ENCODE measurements at regions not wholly inside any gene's neighbourhood (a gene's known extent, or its start where the extent isn't known, plus 50 kb on each side); places are given as distances from the start of the nearest gene placed in this dataset.
"Not testable (repeated sequence)": the region's sequence is repeated elsewhere in the genome, so short reads cannot be mapped to it uniquely, and the experiment has no call there.

DNA sequence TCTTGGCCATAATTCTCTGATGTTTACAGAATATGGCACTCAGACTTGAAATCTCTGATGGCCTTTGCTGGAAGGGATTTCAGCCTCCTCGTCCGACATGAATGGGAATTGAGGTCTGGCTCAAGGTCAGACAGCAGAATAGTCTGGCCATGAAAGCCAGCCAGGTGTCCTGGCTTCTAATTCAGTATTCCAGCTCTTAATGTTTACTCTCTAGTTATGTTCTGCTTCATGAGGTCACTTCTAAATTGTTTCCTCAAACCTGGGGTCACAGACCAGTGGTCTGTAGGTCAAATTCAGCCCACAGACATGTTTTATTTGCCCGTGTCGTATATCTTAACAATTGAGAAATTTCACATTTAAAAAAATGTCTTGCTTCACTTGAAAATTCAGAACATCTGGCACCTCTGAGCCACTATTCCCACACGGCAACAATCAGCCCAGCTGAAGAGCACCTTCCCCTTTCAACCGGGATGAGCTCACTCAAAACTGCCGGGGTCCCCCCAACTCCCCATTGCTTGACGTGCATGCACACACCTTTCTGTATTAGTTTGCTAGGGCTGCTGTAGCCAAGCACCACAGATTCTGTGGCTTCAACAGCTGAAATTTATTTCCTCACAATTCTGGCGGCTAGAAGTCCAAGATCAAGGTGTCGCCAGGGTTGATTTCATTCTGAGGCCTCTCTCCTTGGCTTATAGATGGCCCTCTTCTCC lies 243.5 kb downstream of the ENC1 start:
- DNase-seq, result peak; percentile 54

DNA sequence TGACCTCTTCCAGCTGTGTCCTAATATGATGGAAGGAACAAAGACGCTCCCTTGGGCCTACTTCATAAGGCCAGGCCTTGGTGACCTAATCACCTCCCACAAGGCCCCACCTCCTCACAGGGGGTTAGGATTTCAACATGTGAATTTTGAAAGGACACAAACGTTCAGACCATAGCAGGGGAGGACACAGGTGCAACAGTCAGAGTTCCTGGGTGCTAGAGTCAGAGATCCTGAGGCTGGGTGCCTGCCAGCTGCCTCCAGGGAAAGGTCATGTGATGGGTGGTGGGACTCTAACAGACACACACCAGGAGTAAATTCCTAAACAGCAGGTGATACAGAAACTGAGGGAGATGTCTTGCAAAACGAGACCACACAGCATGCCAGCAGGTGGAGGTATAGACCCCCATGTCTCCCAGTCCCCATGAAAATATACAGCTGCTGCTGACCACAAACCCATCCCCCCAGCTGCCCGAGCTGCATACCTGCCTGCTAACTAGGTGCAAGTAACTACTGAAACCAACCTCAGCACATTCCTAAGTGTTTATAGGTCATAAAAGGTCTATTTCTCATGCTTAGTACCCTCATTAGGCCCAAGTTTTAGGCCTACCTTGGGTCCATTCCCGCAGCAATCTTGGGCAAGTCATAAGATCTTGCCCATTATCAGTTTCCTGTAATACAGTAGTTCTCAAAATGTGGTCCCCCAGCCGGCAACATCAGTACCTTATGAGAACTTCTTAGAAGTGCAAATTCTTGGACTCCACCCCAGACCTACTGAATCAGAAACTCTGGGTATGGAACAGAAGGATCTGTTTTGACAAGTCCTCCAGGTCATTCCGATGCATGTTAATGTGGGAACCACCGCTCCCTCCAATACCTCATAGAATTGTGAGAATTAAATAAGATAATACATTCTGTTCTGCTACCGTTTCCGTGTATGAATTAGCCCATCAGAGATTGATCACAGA lies 245.3 kb downstream of the ENC1 start:
- no peak for DNase-seq

DNA sequence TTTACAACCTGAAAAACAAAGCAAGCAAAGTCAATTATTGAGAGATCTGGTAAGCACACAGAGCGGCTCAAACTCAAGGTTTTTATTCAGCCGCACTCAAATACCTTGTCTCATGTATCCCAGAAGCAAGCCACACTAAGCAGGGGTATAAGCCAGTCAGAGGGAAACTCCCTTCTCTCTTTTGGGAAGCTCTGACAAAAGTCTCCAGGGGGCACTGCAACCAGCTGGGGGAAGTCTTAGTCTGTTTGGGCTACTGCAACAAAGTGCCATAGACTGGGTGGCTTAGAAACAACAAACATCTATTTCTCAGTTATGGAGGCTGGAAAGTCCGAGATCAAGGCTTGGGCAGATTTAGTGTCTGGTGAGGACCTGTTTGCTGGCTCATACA lies 246.0 kb downstream of the ENC1 start:
- no peak for DNase-seq

DNA sequence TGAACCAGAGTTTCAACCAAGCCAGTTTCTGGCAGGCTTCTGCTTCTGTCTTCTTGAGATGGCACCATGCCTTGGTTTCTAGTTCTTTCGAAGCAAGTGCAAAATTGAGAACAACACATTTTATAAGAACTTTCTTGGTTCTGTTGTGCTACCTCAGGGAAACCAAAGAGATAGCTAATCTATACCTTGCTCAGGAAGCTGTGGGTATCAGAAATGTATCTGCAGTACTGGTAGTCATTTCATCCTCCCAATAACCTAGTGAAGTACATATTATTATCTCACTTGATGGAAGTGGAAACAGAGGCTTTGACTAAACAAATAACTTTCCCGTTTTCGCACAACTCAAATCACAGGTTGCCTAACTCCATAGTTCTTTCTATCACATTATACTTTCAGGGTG lies 246.6 kb downstream of the ENC1 start:
- DNase-seq, result no peak

DNA sequence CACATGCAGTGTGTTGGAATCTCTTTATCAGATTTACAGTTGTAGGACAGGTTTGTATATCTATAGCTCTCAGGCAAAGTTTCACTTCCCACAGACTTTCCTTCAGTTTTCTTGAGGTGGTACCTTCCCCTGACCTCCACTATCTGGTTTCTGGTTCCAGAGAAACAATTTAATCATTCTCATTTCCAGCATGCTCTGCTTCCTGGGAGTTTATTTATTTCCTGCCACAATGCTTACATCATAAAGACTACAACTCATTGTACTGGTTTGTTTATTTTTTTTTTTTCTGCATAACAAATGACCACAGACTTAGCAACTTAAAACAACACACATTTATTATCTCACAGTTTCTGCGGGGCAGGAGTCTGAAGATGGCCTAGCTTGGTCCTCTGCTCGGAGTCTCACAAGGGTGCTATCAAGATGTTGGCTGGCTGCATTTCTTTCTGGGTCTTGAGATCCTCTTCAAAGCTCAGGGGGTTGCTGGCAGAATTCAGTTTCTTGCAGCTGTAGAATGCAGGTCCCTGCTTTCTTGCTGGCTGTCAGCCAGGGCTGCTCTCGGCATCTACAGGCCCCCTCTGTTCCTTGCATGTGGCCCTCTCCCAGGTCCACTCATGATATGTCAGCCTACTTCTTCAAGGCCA lies 247.7 kb downstream of the ENC1 start:
- no peak for DNase-seq

DNA sequence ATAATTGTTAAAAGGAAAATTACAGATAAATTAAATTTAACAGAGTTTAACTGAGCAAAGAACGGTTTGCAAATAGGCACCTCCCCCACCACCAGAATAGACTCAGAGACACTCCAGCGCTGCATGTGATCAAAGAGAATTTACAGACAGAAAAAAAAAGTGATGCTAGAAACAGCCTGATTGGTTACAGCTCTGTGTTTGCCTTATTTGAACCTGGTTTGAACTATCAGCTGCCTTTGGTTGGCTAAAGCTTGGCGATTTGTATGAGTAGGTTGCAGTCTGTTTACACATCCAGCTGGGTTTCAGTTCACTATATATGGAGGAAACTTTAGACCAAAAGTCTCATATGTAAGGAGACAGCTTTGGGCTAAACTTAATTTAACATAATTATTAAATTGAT lies 249.1 kb downstream of the ENC1 start:
- DNase-seq, result no peak

DNA sequence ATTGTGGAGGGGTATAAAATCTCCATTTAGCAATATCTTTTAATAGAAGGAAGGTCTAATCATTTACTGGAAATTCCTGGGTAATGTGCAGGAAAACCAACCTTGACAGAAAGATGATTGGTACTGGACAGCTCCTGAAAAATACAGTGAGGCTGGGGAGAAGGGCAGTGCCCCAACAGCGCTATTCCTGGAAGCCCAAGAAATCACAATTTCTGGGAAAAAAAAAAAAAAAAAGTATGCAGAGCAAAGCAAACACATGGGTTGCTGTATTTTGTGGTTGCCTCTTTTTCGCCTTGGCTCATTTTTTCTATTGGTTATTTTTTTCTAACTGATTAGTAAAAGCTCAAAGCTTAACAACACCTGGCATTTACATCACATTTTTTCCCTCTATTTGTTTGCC lies 249.7 kb downstream of the ENC1 start:
- DNase-seq, result no peak

DNA sequence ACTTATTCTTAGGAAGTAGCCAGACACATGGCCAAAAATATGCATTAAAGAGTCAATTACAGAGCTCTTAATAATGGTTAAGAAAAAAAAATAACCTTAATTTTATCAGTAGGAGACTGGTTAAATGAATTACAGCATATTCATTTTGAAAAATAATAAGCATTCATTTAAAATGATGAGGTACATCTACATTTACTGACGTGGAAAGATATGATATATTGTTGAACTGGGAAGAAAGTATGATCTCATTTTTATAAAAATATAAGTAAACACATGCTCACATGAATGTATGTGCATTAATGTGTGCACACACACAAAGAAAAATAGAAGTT lies 250.3 kb downstream of the ENC1 start:
- DNase-seq, result no peak

DNA sequence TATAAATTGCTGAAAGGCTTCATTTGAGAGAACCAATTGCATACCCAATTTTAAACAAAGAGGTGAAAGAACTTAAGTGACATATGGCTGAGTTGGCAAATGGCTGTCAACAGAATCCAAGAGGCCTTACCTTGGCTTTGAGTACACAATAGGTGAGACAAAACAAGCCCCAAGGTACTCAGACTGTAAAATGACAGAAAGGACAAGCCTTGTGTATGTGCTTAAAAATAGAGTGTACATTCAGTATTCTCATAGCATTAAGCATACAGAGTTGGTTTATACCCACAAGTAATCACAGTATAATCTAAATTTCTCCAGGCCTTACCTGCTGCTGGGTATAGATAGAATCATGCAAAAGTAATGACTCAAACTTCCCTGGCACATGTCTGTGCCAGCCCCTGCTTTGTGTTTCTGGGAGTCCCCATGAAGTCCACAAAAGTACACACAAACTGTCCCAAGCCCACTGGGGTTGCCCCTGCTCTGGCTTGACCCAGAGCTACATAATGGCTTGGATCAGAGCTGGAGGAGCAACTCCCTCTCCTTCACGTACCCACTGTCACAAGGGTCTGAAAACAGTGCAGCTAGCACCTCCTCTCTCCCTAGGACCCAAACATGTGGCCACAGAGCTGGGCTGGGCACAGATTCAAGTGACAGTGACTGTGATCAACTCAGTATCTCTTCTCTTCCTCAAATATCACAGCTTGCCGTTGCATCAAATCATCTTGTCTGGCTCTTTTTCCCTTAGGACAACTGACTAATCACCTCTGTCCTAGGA lies 250.8 kb downstream of the ENC1 start:
- no peak for DNase-seq

DNA sequence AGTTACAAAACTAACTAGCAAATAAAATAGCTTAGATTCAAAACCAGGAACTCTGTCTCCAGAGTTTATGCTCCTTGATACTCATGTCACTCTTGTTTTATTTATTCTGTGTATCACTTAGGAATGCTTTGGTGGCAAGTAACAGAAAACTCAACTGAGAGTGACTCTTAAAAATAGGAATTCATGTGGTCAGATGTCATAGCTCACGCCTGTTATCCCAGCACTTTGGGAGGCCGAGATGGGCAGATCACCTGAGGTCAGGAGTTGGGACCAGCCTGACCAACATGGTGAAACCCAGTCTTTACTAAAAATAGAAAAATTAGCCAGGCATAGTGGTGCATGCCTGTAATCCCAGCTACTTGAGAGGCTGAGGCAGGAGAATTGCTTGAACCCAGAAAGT lies 252.1 kb downstream of the ENC1 start:
- not testable (repeated sequence) for DNase-seq

DNA sequence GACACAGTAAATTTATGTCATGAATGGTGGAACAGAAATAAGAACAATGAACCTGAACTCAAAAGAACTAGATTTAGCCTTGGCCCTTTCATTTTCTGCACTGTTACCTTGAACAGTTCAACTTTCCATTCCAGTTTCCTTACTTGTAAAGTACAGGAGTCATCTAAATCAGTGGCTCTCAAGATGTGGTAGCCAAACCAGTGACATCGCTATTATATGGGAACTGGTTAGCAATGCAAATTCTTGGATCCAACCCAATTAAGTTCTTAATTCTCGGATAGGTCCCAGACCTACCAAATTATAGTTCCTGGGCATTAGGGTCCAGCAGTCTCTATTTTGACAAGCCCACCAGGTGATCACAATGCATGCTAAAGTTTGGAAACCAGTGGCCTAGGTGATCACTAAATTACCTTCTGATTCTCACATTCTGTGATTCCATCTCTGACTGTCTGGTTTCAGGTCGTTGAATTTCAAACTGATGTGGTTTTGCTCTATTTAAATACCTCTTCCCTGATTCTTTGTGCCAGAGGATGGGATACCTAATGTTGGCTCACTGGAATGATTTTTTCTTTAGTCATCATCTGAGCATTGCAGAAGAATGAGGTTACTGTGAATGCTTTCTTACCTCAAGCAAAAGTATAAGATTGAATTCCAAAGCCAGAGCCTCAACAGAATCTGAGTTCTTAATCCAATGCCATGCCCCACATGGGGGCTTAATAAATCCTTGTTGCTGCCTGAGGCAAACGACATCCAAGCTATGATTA lies 253.8 kb downstream of the ENC1 start:
- DNase-seq, result no peak

DNA sequence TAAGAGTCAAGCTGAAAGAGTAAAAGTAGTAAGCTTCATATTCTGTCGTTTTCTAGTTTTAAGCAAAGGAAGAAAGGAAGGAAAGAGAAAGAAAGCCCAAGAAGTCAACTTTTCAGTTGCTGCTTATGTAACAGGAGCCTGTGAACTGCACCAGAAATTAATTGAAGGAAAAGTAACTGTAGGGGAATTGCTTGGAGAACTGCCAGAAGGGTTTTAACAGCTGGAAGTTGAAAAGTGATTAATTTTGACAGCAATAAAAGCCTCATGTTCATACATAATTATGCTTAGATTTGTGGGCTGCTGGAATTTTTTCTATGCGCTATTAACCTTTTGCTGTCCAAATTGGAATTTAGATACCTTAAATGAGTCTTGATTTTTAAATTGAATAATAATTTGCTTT lies 255.7 kb downstream of the ENC1 start:
- DNase-seq, result no peak

DNA sequence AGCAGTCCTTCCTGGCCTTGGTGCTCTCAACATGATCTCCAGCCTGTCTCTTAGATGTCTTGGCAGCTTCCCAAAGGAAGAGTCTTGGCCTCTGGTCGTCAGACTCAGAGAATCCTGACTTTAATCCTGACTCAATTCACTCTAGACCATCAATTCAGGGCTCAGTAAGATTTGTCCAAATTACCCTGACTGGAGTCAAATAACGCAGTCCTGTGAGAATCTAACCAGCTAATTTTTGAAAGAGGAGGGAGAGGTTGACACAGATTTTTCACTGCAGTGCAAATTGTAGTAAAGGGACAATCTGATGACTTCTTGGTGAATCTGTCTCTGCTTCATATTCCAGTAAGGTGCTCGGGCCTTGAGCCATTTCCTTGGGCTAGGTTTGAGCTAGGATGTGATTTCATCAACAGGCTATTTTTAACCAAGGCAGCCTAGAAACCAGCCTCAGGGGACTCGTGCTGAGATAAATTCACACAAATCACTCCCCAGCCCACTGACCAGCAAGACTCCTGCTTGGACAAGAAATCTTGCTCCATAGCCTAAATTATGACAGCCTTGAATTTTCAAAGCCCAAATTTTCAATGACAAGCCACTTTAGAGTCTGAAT lies 257.4 kb downstream of the ENC1 start:
- peak; percentile 62 for DNase-seq

DNA sequence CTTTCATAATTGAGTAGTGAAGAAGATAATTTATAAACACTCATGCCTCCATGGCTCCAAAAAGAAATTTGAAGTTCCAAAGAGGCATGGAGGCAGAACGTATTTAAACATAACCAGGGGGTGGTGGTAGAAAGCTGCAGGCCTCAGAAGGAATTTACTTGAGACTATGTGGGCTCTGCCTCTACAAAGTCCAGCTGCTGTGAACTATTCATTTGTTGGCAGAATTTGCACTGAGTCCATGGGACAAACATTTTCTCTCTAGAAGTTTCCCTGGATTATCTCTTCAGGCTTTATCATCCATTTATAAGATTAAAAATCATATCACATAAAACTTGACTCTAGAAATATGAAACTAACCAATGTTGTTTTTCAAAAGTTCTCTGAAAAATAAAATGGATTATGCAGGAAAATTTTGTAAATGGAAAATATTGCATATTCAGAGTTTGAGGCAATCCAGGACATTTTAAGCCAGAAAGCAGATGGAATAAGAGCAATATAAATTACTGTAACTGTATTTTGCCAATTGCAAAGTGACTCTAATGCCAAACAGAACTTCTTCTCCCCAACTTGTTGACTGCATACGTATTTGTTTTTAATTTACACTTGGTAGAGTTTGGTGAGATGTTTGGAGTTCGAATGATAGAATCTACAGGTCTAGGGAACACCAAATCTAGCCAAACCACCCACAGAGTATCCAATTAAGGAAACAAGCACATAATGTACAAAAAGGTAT lies 258.2 kb downstream of the ENC1 start:
- no peak for DNase-seq

DNA sequence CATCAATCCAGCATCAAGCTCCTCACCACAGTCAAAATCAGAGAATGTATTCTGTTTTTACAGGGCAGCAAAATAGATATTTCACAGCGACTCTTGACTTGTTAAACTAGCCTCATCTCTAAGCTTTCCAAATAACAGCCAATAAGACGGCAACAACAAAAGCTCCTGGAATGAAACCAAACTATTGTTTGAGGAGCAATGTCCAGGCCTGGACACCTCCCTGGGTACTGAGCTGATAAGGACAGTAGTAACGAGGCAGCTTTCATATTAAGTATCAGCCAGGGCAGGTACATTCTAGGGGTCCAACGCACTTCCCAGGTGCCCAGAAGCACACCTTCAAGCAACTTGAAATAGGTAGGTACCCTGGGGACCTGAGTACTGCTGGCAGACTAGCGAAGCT lies 260.3 kb downstream of the ENC1 start:
- no peak for DNase-seq

DNA sequence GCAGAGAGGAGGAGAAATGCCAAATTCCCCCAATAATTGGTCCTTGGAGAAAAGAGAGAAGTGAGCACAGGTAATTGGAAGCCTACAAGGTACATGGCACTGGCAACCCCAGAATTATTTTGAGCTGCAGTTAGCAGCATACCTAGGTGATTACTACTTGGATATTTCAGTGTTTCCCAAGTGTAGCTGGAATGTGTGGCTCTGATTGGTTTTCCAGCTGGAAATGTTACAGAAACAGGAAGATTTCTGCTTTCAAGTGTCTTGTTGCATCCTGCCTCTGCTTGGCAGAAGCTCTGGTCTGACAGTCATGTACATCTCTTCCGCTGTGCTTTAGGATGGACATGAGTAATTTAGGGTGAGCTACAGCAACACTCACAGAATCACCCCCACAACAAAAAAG lies 262.1 kb downstream of the ENC1 start:
- no peak for DNase-seq

DNA sequence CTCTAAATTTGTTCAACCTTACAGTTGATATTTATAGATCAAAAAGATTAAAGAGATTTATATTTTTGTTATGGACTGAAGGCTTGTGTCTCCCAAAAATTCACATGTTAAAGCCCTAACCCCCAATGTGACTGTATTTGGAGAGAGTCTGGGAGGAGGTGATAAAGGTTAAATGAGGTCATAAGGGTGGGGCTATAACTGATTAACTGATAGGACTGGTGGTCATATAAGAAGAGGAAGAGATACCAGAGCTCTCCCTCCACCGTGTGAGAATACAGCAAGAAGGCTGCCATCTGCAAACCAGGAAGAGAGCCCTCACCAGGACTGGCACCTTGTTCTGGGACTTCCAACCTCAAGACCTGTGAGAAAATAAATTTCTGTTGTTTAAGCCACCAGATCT lies 264.3 kb downstream of the ENC1 start:
- no peak for DNase-seq

DNA sequence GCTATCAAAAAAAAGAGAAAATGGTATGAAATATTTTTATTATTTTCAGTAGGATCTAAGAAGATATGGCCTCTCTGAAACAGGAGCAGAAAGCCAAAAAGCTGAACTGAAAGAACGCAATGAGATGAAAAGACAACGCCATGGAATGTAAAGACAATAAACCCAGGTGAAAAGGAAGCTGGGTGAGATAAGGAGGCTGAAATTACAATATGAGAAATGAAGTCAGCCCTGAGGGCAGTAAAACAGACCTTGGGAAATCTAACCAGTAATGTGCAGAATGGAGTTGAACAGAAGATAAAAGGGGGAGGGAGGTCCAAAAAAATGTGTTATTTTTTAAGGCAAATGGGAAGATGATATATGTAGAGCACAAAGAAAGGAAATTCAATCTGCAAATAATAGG lies 265.3 kb downstream of the ENC1 start:
- DNase-seq, result no peak

DNA sequence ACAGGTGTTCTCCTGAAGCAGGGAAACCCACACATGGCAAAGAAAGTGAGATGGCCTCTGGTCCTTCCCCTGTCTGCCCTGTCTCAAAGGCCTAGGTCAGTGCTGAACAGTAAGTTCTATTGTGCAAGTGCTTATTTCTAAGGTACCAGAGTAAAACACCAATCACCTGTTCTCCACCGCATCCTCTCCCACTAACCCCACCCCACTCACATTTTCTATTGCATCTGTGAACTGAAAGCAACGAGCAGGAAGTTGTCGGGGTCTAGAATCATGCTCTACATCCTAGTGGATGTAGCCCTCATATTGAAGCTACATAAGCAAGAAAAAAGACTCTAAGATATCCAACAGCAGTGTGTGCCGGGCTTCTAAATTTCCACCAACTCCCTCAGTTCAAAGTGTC lies 265.9 kb downstream of the ENC1 start:
- no peak for DNase-seq

DNA sequence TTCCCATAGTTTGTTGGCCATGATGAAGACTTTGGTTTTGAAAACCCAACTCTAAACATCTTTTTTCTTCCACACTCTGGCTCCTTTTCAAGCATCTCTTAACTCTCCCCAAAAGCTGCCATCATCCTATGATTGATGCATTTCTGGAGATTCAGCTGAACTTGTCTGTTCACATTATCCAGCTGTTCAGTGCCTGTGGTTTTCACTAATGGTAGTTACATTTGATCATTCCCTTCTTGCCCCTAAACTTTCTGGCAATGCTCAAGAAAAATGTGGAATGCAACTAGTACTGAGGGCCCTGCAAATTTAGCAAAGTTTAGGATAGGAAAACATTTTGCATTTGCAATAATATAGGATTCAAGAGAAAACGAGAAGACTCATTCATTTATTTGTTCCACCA lies 267.5 kb downstream of the ENC1 start:
- DNase-seq, result no peak

DNA sequence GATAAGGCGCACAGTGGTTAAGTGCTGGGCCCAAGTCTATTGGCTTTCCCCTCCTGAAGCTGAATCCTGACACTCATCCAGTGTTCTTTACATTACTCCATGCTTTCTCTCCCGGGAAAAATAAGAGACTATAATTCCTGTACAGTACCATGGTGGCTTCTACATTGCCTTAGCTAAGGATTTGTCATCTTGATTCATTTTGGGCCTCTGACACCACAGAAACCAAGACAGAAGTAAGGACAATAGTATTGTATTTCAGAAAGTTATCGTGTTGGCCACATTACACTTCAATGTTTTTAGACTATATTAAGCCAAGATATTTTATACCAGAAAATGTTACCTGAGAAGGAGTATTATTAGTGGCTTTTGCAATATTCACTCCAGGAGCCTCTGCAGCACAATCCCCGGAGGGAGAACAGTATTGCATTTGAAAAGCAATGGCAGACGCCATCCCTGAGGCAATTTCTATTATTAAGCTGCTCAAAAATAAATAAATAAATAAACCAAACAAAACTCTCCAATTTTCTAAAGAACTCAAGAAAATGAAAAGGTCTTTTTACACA lies 267.9 kb downstream of the ENC1 start:
- no peak for DNase-seq
